ENCODE measurements at regions not wholly inside any gene's neighbourhood (a gene's known extent, or its start where the extent isn't known, plus 50 kb on each side); places are given as distances from the start of the nearest gene placed in this dataset.
"Not testable (repeated sequence)": the region's sequence is repeated elsewhere in the genome, so short reads cannot be mapped to it uniquely, and the experiment has no call there.

GRCh38 chr9:78123808-78124207 is 92.2 kb upstream of the GNAQ start:
- FAIRE-seq (no peak), DNase-seq (ENCODE audit: insufficient read length, low spot score) (no peak)

GRCh38 chr9:78122631-78123030 is 91.0 kb upstream of the GNAQ start:
- DNase-seq (ENCODE audit: insufficient read length, low spot score) (no peak), FAIRE-seq (no peak)

- DNase-seq (ENCODE audit: insufficient read length, low spot score) = no peak
- peak; percentile 18 for FAIRE-seq
Measured at GRCh38 chr9:78121488-78121887, 89.9 kb upstream of the GNAQ start.

- DNase-seq (ENCODE audit: insufficient read length, low spot score) (no peak), FAIRE-seq (no peak)
Measured at GRCh38 chr9:78118742-78119473, 87.3 kb upstream of the GNAQ start.

GRCh38 chr9:78115073-78115472 is 83.5 kb upstream of the GNAQ start:
- no peak for DNase-seq (ENCODE audit: insufficient read length, low spot score)
- FAIRE-seq = no peak

GRCh38 chr9:78114581-78114980 is 83.0 kb upstream of the GNAQ start:
- no peak for FAIRE-seq
- DNase-seq (ENCODE audit: insufficient read length, low spot score) = no peak

- FAIRE-seq (no peak), DNase-seq (ENCODE audit: insufficient read length, low spot score) (no peak)
Measured at GRCh38 chr9:78112406-78112805, 80.8 kb upstream of the GNAQ start.

DNA sequence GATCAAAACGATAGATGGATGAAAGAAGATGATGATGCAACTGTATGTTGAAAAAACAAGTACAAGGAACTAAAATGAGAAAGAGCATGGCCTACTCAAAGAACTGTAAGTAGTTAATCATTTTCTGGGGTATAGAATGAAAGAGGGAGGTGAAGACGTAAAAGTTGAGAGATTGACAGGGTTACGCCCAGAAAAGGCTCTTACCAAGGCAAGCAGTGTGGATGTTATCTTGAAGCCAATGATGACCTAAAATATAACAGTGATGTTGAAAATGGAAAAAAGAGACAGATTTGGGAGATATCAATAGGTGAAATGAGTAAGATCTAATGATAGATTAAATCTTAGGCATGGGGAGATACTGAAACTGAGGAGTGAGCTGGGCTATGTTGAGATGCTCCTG is 80.4 kb upstream of the GNAQ start:
- FAIRE-seq = no peak
- DNase-seq (ENCODE audit: insufficient read length, low spot score) = no peak

- no peak for DNase-seq (ENCODE audit: insufficient read length, low spot score)
- no peak for FAIRE-seq
Measured at GRCh38 chr9:78109075-78109474, 77.5 kb upstream of the GNAQ start.

GRCh38 chr9:78106586-78106985 is 75.0 kb upstream of the GNAQ start:
- not testable (repeated sequence) for FAIRE-seq; DNase-seq (ENCODE audit: insufficient read length, low spot score)

- FAIRE-seq (no peak), DNase-seq (ENCODE audit: insufficient read length, low spot score) (no peak)
Measured at GRCh38 chr9:78103971-78104433, 72.4 kb upstream of the GNAQ start.

DNA sequence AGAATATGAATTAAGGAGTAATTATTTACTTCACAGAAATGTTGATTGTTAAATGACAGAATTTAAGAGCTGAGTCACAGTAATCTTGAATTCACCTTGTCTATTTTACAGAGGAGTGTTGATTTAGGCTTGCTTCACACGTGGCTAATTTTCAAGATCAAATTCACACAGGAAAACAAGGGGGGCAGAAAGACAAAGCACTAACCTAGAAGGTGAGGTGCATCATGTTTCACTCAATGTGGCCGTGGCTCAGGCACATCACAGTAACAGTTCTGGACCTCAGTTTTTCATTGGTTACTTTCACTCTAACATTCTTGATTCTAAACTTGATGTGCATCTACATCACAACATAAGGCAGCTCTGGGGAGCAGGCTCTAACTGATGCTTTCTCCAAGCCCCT is 69.6 kb upstream of the GNAQ start:
- DNase-seq (ENCODE audit: insufficient read length, low spot score) (no peak), FAIRE-seq (no peak)

- no peak for DNase-seq (ENCODE audit: insufficient read length, low spot score)
- no peak for FAIRE-seq
Measured at GRCh38 chr9:78097541-78097940, 65.9 kb upstream of the GNAQ start.

DNA sequence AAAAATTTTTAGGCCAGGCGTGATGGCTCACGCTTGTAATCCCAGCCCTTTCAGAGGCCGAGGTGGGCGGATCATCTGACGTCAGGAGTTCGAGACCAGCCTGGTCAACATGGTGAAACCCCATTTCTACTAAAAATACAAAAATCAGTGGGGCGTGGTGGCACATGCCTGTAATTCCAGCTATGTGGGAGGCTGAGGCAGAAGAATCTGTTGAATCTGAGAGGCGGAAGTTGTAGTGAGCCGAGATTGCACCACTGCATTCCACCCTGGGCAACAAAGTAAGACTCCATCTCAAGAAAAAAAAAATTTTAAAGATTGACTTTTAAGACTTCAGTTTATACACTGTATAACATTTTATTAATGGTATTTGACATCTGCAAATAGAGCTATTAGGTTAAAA is 60.1 kb upstream of the GNAQ start:
- no peak for FAIRE-seq

GRCh38 chr9:78089111-78089510 is 57.5 kb upstream of the GNAQ start:
- FAIRE-seq = no peak
- DNase-seq (ENCODE audit: insufficient read length, low spot score) = no peak

More for the DNA sequence above, 60.1 kb upstream of the GNAQ start:
- DNase-seq (ENCODE audit: insufficient read length, low spot score) = no peak

DNA sequence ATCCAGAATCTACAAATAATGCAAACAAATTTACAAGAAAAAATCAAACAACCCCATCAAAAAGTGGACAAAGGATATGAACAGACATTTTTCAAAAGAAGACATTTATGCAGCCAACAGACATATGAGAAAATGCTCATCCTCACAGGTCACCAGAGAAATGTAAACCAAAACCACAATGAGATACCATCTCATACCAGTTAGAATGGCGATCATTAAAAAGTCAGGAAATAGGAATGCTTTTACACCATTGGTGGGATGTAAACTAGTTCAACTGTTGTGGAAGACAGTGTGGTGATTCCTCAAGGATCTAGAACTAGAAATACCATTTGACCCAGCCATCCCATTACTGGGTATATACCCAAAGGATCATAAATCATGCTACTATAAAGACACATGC is 56.6 kb upstream of the GNAQ start:
- FAIRE-seq; DNase-seq (ENCODE audit: insufficient read length, low spot score): not testable (repeated sequence)
